HCT116 (cell line): ENCODE measurements at regions not wholly inside any gene's neighbourhood (a gene's known extent, or its start where the extent isn't known, plus 50 kb on each side); places are given as distances from the start of the nearest gene placed in this dataset.

Experiments
- ATAC-seq: fragments of 200-7000 bp; cut with Tn5 transposase; 2 replicates; pipeline ENCODE4 v1.9.1; 2020; ENCODE audit warnings: mild to moderate bottlenecking, moderate library complexity
- BruUV-seq: library from RNA; stranded (reverse); fragments of 400-500 nt; replicated peaks from 2 replicates; lab custom pipeline; 2021; lab: Mats Ljungman, UMichigan
- CTCF ChIA-PET: fragments of 300-600 bp; sonication (Branson Sonifier 250); formaldehyde crosslinking; loops from one replicate; lab custom pipeline; 2021; ENCODE audit warnings: antibody characterized with exemption; lab: Charles Lee
- POLR2A ChIA-PET: fragments of 300-600, 350-600 bp; sonication (Branson Sonifier 250); formaldehyde crosslinking; loops from one replicate; lab custom pipeline; 2021; ENCODE audit warnings: antibody characterized with exemption; lab: Charles Lee
- RAD21 ChIA-PET, 2 experiments: fragments of 300-600 bp; sonication (Branson Sonifier 250); formaldehyde crosslinking; loops; one replicate each; lab custom pipeline; 2023; ENCODE audit warnings: low total read pairs in 2 of 2; ENCODE audit not compliant: uncharacterized antibody in 2 of 2, unreplicated experiment in 2 of 2, low non-redundant PET in 1 of 2; lab: Charles Lee
- DNase-seq: peaks from one replicate; pipeline ENCODE4 v3.0.0-alpha.2; 2010; ENCODE audit warnings: low read depth, low spot score
- H2AFZ ChIP-seq: fragments of 200-600 bp; shearing (Covaris generic), sonication (generic); 2 replicates; pipeline ENCODE4 v1.6.1; 2017; ENCODE audit warnings: low read depth, mixed run types, mixed read lengths, antibody characterized with exemption, low read length; ENCODE audit not compliant: poor library complexity, severe bottlenecking
- H3K27ac ChIP-seq: 2 replicates; pipeline ENCODE4 v1.5.1; 2012; ENCODE audit warnings: low read depth, low read length
- H3K27me3 ChIP-seq: fragments of 200-600 bp; sonication (generic); 2 replicates; pipeline ENCODE4 v1.6.1; 2016; ENCODE audit warnings: mixed run types, low read length, mixed read lengths; ENCODE audit not compliant: insufficient read depth
- H3K36me3 ChIP-seq, 2 experiments: fragments of 200-500 bp in 1 of 2; fragments of 200-600 bp in 1 of 2; sonication (Bioruptor generic) in 1 of 2; sonication (generic) in 1 of 2; 2 replicates each; pipeline versions ENCODE4 v1.5.1 to v1.6.1; 2014 to 2016; ENCODE audit warnings: low read length in 2 of 2, inconsistent platforms in 1 of 2, mixed read lengths in 1 of 2, mixed run types in 1 of 2; ENCODE audit not compliant: insufficient read depth in 2 of 2, control insufficient read depth in 1 of 2
- H3K4me1 ChIP-seq, 2 experiments: fragments of 200-600 bp in 1 of 2; sonication (generic) in 1 of 2; 2 replicates each; pipeline versions ENCODE4 v1.5.1 to v1.6.1; 2012 to 2017; ENCODE audit warnings: low read length in 2 of 2, inconsistent platforms in 1 of 2, mild to moderate bottlenecking in 1 of 2, mixed read lengths in 1 of 2, mixed run types in 1 of 2, moderate library complexity in 1 of 2; ENCODE audit not compliant: insufficient read depth in 2 of 2, control insufficient read depth in 1 of 2
- H3K4me2 ChIP-seq: fragments of 200-600 bp; sonication (generic); 2 replicates; pipeline ENCODE4 v1.6.1; 2017; ENCODE audit warnings: mixed run types, low read length, mixed read lengths
- H3K4me3 ChIP-seq, 2 experiments: fragments of 200-600 bp in 1 of 2; sonication (generic) in 1 of 2; replicated peaks in 1 of 2; 2 replicates each; pipeline ENCODE4 v1.5.1; 2011 to 2016; ENCODE audit warnings: low read length in 2 of 2, control low read depth in 1 of 2, low read depth in 1 of 2, mild to moderate bottlenecking in 1 of 2, mixed read lengths in 1 of 2, mixed run types in 1 of 2
- H3K79me2 ChIP-seq: fragments of 200-600 bp; sonication (generic); 2 replicates; pipeline ENCODE4 v1.6.1; 2017; ENCODE audit warnings: mild to moderate bottlenecking, mixed run types, low read length, moderate library complexity, mixed read lengths; ENCODE audit not compliant: insufficient read depth
- H3K9ac ChIP-seq: fragments of 200-600 bp; sonication (generic); 2 replicates; pipeline ENCODE4 v1.6.1; 2016; ENCODE audit warnings: low read length, mixed read lengths
- H3K9me2 ChIP-seq: fragments of 200-600 bp; sonication (generic), shearing (Covaris generic); 2 replicates; pipeline ENCODE4 v1.6.1; 2017; ENCODE audit warnings: mixed run types, mild to moderate bottlenecking, moderate library complexity; ENCODE audit not compliant: insufficient read depth
- H3K9me3 ChIP-seq, 2 experiments: fragments of 200-500 bp in 1 of 2; fragments of 200-600 bp in 1 of 2; sonication (Bioruptor generic) in 1 of 2; sonication (generic) in 1 of 2; 2 replicates each; pipeline ENCODE4 v1.6.1; 2014 to 2017; ENCODE audit warnings: low read length in 2 of 2, mixed read lengths in 2 of 2, inconsistent platforms in 1 of 2, low read depth in 1 of 2, mild to moderate bottlenecking in 1 of 2, mixed run types in 1 of 2, moderate library complexity in 1 of 2; ENCODE audit not compliant: control insufficient read depth in 1 of 2, insufficient read depth in 1 of 2
- H4K20me1 ChIP-seq: fragments of 200-600 bp; sonication (generic), shearing (Covaris generic); 2 replicates; pipeline ENCODE4 v1.6.1; 2017; ENCODE audit warnings: mixed run types, mild to moderate bottlenecking, moderate library complexity; ENCODE audit not compliant: insufficient read depth
- CBX3 ChIP-seq: IDR thresholded peaks from 2 replicates; pipeline ENCODE4 v1.6.1; 2012; ENCODE audit warnings: low read depth
- CEBPB ChIP-seq: IDR thresholded peaks from 2 replicates; pipeline ENCODE4 v1.6.1; 2012; ENCODE audit warnings: low read depth
- ELF1 ChIP-seq: IDR thresholded peaks from 2 replicates; pipeline ENCODE4 v1.6.1; 2012; ENCODE audit warnings: low read depth, borderline replicate concordance
- EZH2phosphoT487 ChIP-seq: fragments of 200-600 bp; IDR thresholded peaks from 2 replicates; pipeline ENCODE4 v1.6.1; 2018; ENCODE audit warnings: antibody characterized with exemption, borderline replicate concordance
- FOSL1 ChIP-seq: IDR thresholded peaks from 2 replicates; pipeline ENCODE4 v1.6.1; 2012; ENCODE audit warnings: low read depth
- JUND ChIP-seq: IDR thresholded peaks from 2 replicates; pipeline ENCODE4 v1.6.1; 2012
- POLR2A ChIP-seq: IDR thresholded peaks from 2 replicates; pipeline ENCODE4 v1.7.0; 2011; ENCODE audit warnings: borderline replicate concordance; ENCODE audit not compliant: insufficient read depth, insufficient read length; ENCODE audit errors: extremely low read depth
- POLR2AphosphoS5 ChIP-seq: IDR thresholded peaks from 2 replicates; pipeline ENCODE4 v1.6.1; 2011; ENCODE audit warnings: mild to moderate bottlenecking, low read depth, low read length, moderate library complexity
- SP1 ChIP-seq: IDR thresholded peaks from 2 replicates; pipeline ENCODE4 v1.6.1; 2012; ENCODE audit warnings: low read depth
- SRF ChIP-seq: IDR thresholded peaks from 2 replicates; pipeline ENCODE4 v1.6.1; 2012; ENCODE audit warnings: low read depth
- TCF7L2 ChIP-seq: IDR thresholded peaks from 2 replicates; pipeline ENCODE4 v1.7.0; 2011; ENCODE audit warnings: borderline replicate concordance, inconsistent platforms; ENCODE audit not compliant: insufficient read depth, insufficient read length; ENCODE audit errors: extremely low read depth
- YY1 ChIP-seq: IDR thresholded peaks from 2 replicates; pipeline ENCODE4 v1.6.1; 2011; ENCODE audit warnings: low read length, low read depth, moderate library complexity, mild to moderate bottlenecking; ENCODE audit not compliant: insufficient replicate concordance; ENCODE audit errors: extremely low read depth
- ZFX ChIP-seq: fragments of 450-650 bp; IDR thresholded peaks from 2 replicates; pipeline ENCODE4 v1.6.1; 2017
- ZNF274 ChIP-seq: fragments of 200-500 bp; sonication (Bioruptor generic); IDR thresholded peaks from 2 replicates; pipeline ENCODE4 v1.6.1; 2014; ENCODE audit warnings: mild to moderate bottlenecking, low read depth, low read length, inconsistent platforms
- intact Hi-C: fragments of 100-400 bp; cut with micrococcal nuclease; formaldehyde crosslinking; loops from 2 replicates; pipeline ENCODE4 v1.10.0; 2022
- TF ChIP-seq, protein P1 (sequence below): IDR thresholded peaks from 2 replicates; pipeline ENCODE4 v1.6.1; 2012; ENCODE audit warnings: low read depth
- TF ChIP-seq, protein P2 (sequence below): IDR thresholded peaks from 2 replicates; pipeline ENCODE4 v1.6.1; 2012
- TF ChIP-seq, protein P3 (sequence below): IDR thresholded peaks from 2 replicates; pipeline ENCODE4 v1.6.1; 2011; ENCODE audit warnings: mild to moderate bottlenecking, low read length, moderate library complexity; ENCODE audit not compliant: insufficient replicate concordance; ENCODE audit errors: extremely low read depth

DNA sequence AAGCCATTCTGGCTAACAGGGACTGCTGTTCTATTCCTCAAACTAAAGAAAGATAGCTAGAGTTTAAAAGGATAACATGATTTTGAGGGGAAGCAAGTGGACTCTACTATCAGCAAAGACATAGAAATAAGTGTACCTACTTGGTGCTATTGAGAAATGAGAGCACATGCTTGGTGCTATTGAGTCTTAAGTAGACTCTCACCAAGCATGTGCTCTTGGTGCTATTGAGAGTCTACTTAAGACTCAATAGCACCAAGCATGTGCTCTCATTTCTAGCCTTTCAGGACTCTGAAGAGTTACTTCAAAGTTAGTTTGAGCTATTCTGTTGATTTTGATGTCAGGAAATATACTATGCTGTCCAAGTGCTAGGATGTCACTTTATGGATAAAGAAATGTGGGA is 733.0 kb upstream of the ZWINT start (continued):
- TF ChIP-seq, protein P1, sequence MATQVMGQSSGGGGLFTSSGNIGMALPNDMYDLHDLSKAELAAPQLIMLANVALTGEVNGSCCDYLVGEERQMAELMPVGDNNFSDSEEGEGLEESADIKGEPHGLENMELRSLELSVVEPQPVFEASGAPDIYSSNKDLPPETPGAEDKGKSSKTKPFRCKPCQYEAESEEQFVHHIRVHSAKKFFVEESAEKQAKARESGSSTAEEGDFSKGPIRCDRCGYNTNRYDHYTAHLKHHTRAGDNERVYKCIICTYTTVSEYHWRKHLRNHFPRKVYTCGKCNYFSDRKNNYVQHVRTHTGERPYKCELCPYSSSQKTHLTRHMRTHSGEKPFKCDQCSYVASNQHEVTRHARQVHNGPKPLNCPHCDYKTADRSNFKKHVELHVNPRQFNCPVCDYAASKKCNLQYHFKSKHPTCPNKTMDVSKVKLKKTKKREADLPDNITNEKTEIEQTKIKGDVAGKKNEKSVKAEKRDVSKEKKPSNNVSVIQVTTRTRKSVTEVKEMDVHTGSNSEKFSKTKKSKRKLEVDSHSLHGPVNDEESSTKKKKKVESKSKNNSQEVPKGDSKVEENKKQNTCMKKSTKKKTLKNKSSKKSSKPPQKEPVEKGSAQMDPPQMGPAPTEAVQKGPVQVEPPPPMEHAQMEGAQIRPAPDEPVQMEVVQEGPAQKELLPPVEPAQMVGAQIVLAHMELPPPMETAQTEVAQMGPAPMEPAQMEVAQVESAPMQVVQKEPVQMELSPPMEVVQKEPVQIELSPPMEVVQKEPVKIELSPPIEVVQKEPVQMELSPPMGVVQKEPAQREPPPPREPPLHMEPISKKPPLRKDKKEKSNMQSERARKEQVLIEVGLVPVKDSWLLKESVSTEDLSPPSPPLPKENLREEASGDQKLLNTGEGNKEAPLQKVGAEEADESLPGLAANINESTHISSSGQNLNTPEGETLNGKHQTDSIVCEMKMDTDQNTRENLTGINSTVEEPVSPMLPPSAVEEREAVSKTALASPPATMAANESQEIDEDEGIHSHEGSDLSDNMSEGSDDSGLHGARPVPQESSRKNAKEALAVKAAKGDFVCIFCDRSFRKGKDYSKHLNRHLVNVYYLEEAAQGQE: no peak
- TF ChIP-seq FOSL1: no peak
- no peak for TF ChIP-seq ZFX
- no peak for TF ChIP-seq SRF
- TF ChIP-seq YY1: no peak
- TF ChIP-seq CBX3: no peak
- no peak for TF ChIP-seq POLR2AphosphoS5
- no peak for TF ChIP-seq SP1

DNA sequence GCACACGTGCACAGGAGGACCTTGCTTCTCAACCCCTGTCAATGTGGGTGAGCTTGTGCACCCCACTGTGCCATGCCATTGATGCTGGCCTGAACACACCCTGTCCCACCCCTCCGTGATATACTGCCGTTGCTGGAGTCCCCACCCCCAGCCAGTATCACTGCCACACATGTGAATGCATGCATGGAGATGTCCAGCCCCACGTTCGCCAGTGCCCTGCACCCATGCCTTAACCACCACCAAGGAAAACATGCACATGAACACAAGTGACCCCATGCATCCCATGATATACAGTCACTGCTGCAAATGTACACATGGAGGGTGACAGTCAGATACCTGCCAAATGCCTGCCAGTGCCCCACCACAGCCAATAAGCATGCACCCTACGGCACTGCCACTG is 692.5 kb upstream of the ZWINT start:
- intact Hi-C loops: no loop called here
- Histone ChIP-seq H3K4me1 (no peaks in the 10 kb centered on the region), H3K27ac (no peak overlapping the region), H4K20me1 (no peaks in the 10 kb centered on the region), H2AFZ (no peak overlapping the region), H3K27me3 (no peaks in the 10 kb centered on the region), H3K79me2 (no peaks in the 10 kb centered on the region), H3K9me2 (no peaks in the 10 kb centered on the region), H3K4me3 (no peak overlapping the region), H3K9ac (no peak overlapping the region), H3K36me3 (no peaks in the 10 kb centered on the region), H3K4me2 (no peak overlapping the region), H3K9me3 (peaks cover 13 to 18% of the 10 kb centered on the region in 2 experiments; a peak in 2 of 4 replicates)
- no TSS peak for BruUV-seq
- DNase-seq (no peak), ATAC-seq (no peak)
- ChIA-PET CTCF (no interaction called here), RAD21 (no interaction called here), POLR2A (no interaction called here)
- TF ChIP-seq ZNF274: no peak
- no peak for TF ChIP-seq ELF1
- TF ChIP-seq, protein P2, sequence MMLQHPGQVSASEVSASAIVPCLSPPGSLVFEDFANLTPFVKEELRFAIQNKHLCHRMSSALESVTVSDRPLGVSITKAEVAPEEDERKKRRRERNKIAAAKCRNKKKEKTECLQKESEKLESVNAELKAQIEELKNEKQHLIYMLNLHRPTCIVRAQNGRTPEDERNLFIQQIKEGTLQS: no peak
- no peak for TF ChIP-seq EZH2phosphoT487
- TF ChIP-seq, protein P3, sequence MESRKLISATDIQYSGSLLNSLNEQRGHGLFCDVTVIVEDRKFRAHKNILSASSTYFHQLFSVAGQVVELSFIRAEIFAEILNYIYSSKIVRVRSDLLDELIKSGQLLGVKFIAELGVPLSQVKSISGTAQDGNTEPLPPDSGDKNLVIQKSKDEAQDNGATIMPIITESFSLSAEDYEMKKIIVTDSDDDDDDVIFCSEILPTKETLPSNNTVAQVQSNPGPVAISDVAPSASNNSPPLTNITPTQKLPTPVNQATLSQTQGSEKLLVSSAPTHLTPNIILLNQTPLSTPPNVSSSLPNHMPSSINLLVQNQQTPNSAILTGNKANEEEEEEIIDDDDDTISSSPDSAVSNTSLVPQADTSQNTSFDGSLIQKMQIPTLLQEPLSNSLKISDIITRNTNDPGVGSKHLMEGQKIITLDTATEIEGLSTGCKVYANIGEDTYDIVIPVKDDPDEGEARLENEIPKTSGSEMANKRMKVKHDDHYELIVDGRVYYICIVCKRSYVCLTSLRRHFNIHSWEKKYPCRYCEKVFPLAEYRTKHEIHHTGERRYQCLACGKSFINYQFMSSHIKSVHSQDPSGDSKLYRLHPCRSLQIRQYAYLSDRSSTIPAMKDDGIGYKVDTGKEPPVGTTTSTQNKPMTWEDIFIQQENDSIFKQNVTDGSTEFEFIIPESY: no peak
- no peak for TF ChIP-seq FOSL1
- TF ChIP-seq, protein P1: no peak
- TF ChIP-seq CBX3: no peak
- TF ChIP-seq SRF: no peak
- TF ChIP-seq JUND: no peak
- no peak for TF ChIP-seq TCF7L2
- TF ChIP-seq CEBPB: no peak
- TF ChIP-seq POLR2A: no peak
